ENCODE measurements at regions not wholly inside any gene's neighbourhood (a gene's known extent, or its start where the extent isn't known, plus 50 kb on each side); places are given as distances from the start of the nearest gene placed in this dataset.

- Histone ChIP-seq H3K9me3 (no peaks in the 10 kb centered on the region), H3K36me3 (no peaks in the 10 kb centered on the region), H3K27me3 (no peaks in the 10 kb centered on the region), H3K4me1 (no peaks in the 10 kb centered on the region), H3K4me3 (no peak overlapping the region), H3K27ac (no peak overlapping the region)
- intact Hi-C loops (cut with DNase I): no loop called here
- no peak for DNase-seq
- WGBS, 2 donors: 38 to 65% methylated on average over 4 of the region's 4 CpGs
- TF ChIP-seq POLR2A (IDR thresholded peaks at IDR 0.05): no peak
Measured at GRCh38 chr17:68662037-68662432, 60.9 kb upstream of the FAM20A start.

GRCh38 chr17:68661265-68662036 is 60.3 kb upstream of the FAM20A start:
- WGBS, 2 donors: 77 to 79% methylated on average over 3 of the region's 3 CpGs
- no peaks in the 10 kb centered on the region for H3K9me3 ChIP-seq
- no peak for TF ChIP-seq EP300 (IDR thresholded peaks at IDR 0.05)
- TF ChIP-seq POLR2A (IDR thresholded peaks at IDR 0.05): no peak
- TF ChIP-seq CTCF (IDR thresholded peaks at IDR 0.05): no peak
- TF ChIP-seq POLR2AphosphoS5 (IDR thresholded peaks at IDR 0.05): no peak

GRCh38 chr17:68660302-68660701 is 59.1 kb upstream of the FAM20A start:
- H3K9me3 ChIP-seq: no peaks in the 10 kb centered on the region
- H3K27me3 ChIP-seq: no peaks in the 10 kb centered on the region
- H3K36me3 ChIP-seq: no peaks in the 10 kb centered on the region
- no peaks in the 10 kb centered on the region for H3K4me1 ChIP-seq
- intact Hi-C loops (cut with DNase I): no loop called here
- H3K27ac ChIP-seq: no peak overlapping the region
- WGBS, 2 donors: 80 to 92% methylated on average over 3 of the region's 3 CpGs
- no peak for TF ChIP-seq EP300 (IDR thresholded peaks at IDR 0.05)
- no peak for DNase-seq
- H3K4me3 ChIP-seq: no peak overlapping the region

More at GRCh38 chr17:68661265-68662036, 60.3 kb upstream of the FAM20A start:
- Histone ChIP-seq H3K27ac (no peak overlapping the region), H3K27me3 (no peaks in the 10 kb centered on the region), H3K36me3 (no peaks in the 10 kb centered on the region), H3K4me1 (no peaks in the 10 kb centered on the region), H3K4me3 (no peak overlapping the region)
- intact Hi-C loops (cut with DNase I): no loop called here
- no peak for DNase-seq

- Histone ChIP-seq H3K36me3 (no peaks in the 10 kb centered on the region), H3K4me3 (no peak overlapping the region), H3K27ac (no peak overlapping the region), H3K27me3 (no peaks in the 10 kb centered on the region), H3K4me1 (no peaks in the 10 kb centered on the region), H3K9me3 (no peaks in the 10 kb centered on the region)
- TF ChIP-seq POLR2AphosphoS5 (IDR thresholded peaks at IDR 0.05): no peak
- no peak for TF ChIP-seq CTCF (IDR thresholded peaks at IDR 0.05)
- no peak for TF ChIP-seq EP300 (IDR thresholded peaks at IDR 0.05)
- TF ChIP-seq POLR2A (IDR thresholded peaks at IDR 0.05): no peak
- DNase-seq: no peak
- intact Hi-C loops (cut with DNase I): no loop called here
- 50 to 79% methylated on average over 7 of the region's 7 CpGs for WGBS, 2 donors
Measured at GRCh38 chr17:68658999-68659780, 58.0 kb upstream of the FAM20A start.

- no peaks in the 10 kb centered on the region for H3K4me1 ChIP-seq
- H3K36me3 ChIP-seq: no peaks in the 10 kb centered on the region
- 60 to 70% methylated on average over 2 of the region's 2 CpGs for WGBS, 2 donors
- H3K9me3 ChIP-seq: no peaks in the 10 kb centered on the region
- TF ChIP-seq POLR2A (IDR thresholded peaks at IDR 0.05) (no peak), EP300 (IDR thresholded peaks at IDR 0.05) (no peak), CTCF (IDR thresholded peaks at IDR 0.05) (no peak), POLR2AphosphoS5 (IDR thresholded peaks at IDR 0.05) (no peak)
- DNase-seq: no peak
- no peaks in the 10 kb centered on the region for H3K27me3 ChIP-seq
- intact Hi-C loops (cut with DNase I): no loop called here
- H3K27ac ChIP-seq: peak overlapping the region in 2 of 4 donors; percentile 7 to 23
- no peak overlapping the region for H3K4me3 ChIP-seq
Measured at GRCh38 chr17:68657576-68657975, 56.4 kb upstream of the FAM20A start.

Data from sigmoid colon (tissue), 6 donors.